ENCODE measurements at regions not wholly inside any gene's neighbourhood (a gene's known extent, or its start where the extent isn't known, plus 50 kb on each side); places are given as distances from the start of the nearest gene placed in this dataset.
A peak's percentile ranks its signal among the peaks of the same experiment; 100 is the strongest.

DNA sequence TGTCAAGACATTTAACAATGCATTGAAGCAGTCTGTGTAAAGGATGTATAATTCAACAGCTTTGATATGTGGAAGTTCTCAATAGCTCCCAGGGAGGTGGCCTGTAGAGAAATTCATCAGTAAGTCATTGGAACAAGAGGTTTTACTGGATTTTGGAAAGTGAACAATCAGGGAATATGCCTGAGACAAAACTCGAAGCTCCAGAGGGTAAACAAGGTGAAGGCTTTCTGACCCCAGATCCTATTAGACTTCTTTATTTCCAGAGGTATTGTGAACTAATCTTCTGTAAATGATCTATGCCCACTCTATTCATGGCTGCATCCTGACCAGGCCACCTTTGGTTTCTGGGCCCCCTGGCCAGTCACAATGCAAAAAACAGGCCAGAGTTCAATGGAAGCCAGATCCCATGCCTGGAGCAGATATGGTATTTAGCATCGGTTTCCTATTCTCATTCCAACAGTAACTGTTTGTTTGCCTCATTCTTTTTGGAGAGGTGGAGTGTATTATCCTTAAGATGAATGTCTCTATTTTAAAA lies 177.3 kb downstream of the SATB1 start:
- DNase-seq, result no peak
- no peaks in the 10 kb centered on the region for H3K23me2 ChIP-seq (ENCODE audit: insufficient read length, low read depth, low read length, poor library complexity, severe bottlenecking)
- H3K27me3 ChIP-seq (ENCODE audit: insufficient read depth, low read length), result no peaks in the 10 kb centered on the region
- no peaks in the 10 kb centered on the region for H3K36me3 Mint-ChIP-seq (ENCODE audit: insufficient read depth in 1 of 3, low read depth in 3 of 3)
- H2BK20ac ChIP-seq (ENCODE audit: low read depth, low read length, poor library complexity, severe bottlenecking), result no peak overlapping the region
- no peak overlapping the region for H3K4ac ChIP-seq (ENCODE audit: low read depth, low read length)
- no peak overlapping the region for H3K4me2 ChIP-seq (ENCODE audit: insufficient read depth, insufficient read length, low read length)
- H2BK5ac ChIP-seq (ENCODE audit: insufficient read length, low read length), result no peak overlapping the region
- H4K5ac ChIP-seq (ENCODE audit: insufficient read length, low read depth, low read length), result no peak overlapping the region
- peaks cover 37 to 40% of the 10 kb centered on the region in 2 experiments for H3K4me1 Mint-ChIP-seq
- no peak overlapping the region for H3T11ph ChIP-seq (ENCODE audit: low read length)
- H4K91ac ChIP-seq (ENCODE audit: insufficient read length, low read depth, low read length), result no peak overlapping the region
- H3K4me3 Mint-ChIP-seq, result no peak overlapping the region
- H4K20me1 ChIP-seq (ENCODE audit: control insufficient read depth, insufficient read depth, insufficient read length), result no peaks in the 10 kb centered on the region
- no peaks in the 10 kb centered on the region for H3K27me3 Mint-ChIP-seq (ENCODE audit: low read depth)
- H3K27ac Mint-ChIP-seq, result peak overlapping the region in 1 of 3 experiments; percentile 74; a peak in 1 of 7 replicates
- H3K9me3 ChIP-seq (ENCODE audit: control insufficient read depth, low read depth, low read length), result no peaks in the 10 kb centered on the region
- H3K18ac ChIP-seq (ENCODE audit: insufficient read length, low read depth, low read length), result no peak overlapping the region
- TF ChIP-seq, protein P1, sequence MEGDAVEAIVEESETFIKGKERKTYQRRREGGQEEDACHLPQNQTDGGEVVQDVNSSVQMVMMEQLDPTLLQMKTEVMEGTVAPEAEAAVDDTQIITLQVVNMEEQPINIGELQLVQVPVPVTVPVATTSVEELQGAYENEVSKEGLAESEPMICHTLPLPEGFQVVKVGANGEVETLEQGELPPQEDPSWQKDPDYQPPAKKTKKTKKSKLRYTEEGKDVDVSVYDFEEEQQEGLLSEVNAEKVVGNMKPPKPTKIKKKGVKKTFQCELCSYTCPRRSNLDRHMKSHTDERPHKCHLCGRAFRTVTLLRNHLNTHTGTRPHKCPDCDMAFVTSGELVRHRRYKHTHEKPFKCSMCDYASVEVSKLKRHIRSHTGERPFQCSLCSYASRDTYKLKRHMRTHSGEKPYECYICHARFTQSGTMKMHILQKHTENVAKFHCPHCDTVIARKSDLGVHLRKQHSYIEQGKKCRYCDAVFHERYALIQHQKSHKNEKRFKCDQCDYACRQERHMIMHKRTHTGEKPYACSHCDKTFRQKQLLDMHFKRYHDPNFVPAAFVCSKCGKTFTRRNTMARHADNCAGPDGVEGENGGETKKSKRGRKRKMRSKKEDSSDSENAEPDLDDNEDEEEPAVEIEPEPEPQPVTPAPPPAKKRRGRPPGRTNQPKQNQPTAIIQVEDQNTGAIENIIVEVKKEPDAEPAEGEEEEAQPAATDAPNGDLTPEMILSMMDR (conservative IDR thresholded peaks at IDR 0.05), result no peak
- H3K27ac ChIP-seq (ENCODE audit: insufficient read length, low read depth, low read length), result no peak overlapping the region
- no peak overlapping the region for H3K9ac ChIP-seq (ENCODE audit: extremely low read depth, insufficient read length, low read length)
- no peak overlapping the region for H4K8ac ChIP-seq (replicated peaks; ENCODE audit: insufficient read length, low read depth, low read length)
- no peak overlapping the region for H3K14ac ChIP-seq (ENCODE audit: insufficient read depth, low read length)
- no peak overlapping the region for H2AK5ac ChIP-seq (ENCODE audit: insufficient read length, low read length)
- H2BK15ac ChIP-seq (ENCODE audit: low read depth, low read length), result no peak overlapping the region
- H2BK120ac ChIP-seq (ENCODE audit: low read depth, low read length, poor library complexity, severe bottlenecking), result no peak overlapping the region
- H2BK12ac ChIP-seq (ENCODE audit: insufficient read length, low read depth, low read length), result no peak overlapping the region
- peaks cover 10% of the 10 kb centered on the region for H3K4me1 ChIP-seq (ENCODE audit: insufficient read depth, low read length)
- H3K56ac ChIP-seq (ENCODE audit: insufficient read length, low read depth, low read length), result no peak overlapping the region
- H2AFZ ChIP-seq (ENCODE audit: low read length), result no peak overlapping the region
- no peaks in the 10 kb centered on the region for H3K9me3 Mint-ChIP-seq
- H3K79me1 ChIP-seq (ENCODE audit: insufficient read depth, low read depth, low read length, poor library complexity, severe bottlenecking), result no peaks in the 10 kb centered on the region
- no peaks in the 10 kb centered on the region; the same call in 1 of the 2 replicates for H3K79me2 ChIP-seq (ENCODE audit: insufficient read depth, low read length)
- no CpG with 5 or more reads among the region's 2 CpGs for WGBS (ENCODE audit: extremely low coverage, insufficient read length, low lambda C conversion rate)
- H3K23ac ChIP-seq (ENCODE audit: insufficient read length, low read depth, low read length), result no peak overlapping the region
